CD4-positive, alpha-beta memory T cell (primary cell): ENCODE measurements at regions not wholly inside any gene's neighbourhood (a gene's known extent, or its start where the extent isn't known, plus 50 kb on each side); places are given as distances from the start of the nearest gene placed in this dataset.

Source experiments
- CTCF ChIA-PET: fragments of 350-600 bp; sonication (Branson Sonifier 250); formaldehyde crosslinking; loops from one replicate; lab custom pipeline; 2021; ENCODE audit warnings: inconsistent platforms; ENCODE audit not compliant: partially characterized antibody; lab: Charles Lee
- POLR2A ChIA-PET: fragments of 350-600 bp; sonication (Branson Sonifier 250); formaldehyde crosslinking; loops from one replicate; lab custom pipeline; 2021; ENCODE audit not compliant: partially characterized antibody; lab: Charles Lee
- DNase-seq, 5 donors: peaks; one replicate each; pipeline versions ENCODE4 v3.0.0 to v3.0.0-alpha.2; 2020 to 2022; ENCODE audit warnings: mixed read lengths in 1 of 5
- H3K27ac ChIP-seq: one replicate; pipeline ENCODE4 v1.7.0; 2013; ENCODE audit warnings: low read depth, low read length
- H3K27me3 ChIP-seq: 2 replicates; pipeline ENCODE4 v1.7.0; 2013; ENCODE audit warnings: mild to moderate bottlenecking, low read length, moderate library complexity; ENCODE audit not compliant: insufficient read depth
- H3K36me3 ChIP-seq: 2 replicates; pipeline ENCODE4 v1.7.0; 2013; ENCODE audit warnings: mild to moderate bottlenecking, low read length, moderate library complexity; ENCODE audit not compliant: insufficient read depth
- H3K4me1 ChIP-seq: 2 replicates; pipeline ENCODE4 v1.7.0; 2013; ENCODE audit warnings: mild to moderate bottlenecking, low read length, moderate library complexity; ENCODE audit not compliant: insufficient read depth
- H3K4me3 ChIP-seq, 2 donors: one replicate each; pipeline ENCODE4 v1.7.0; 2013; ENCODE audit warnings: low read length in 2 of 2, mild to moderate bottlenecking in 1 of 2
- H3K9me3 ChIP-seq, 2 donors: one replicate each; pipeline ENCODE4 v1.7.0; 2013; ENCODE audit warnings: low read length in 2 of 2, control low read depth in 1 of 2; ENCODE audit not compliant: control insufficient read depth in 1 of 2
- H3K27ac Mint-ChIP-seq, 7 donors: one replicate each; pipeline ENCODE4 v1.8.0; 2020 to 2021; ENCODE audit warnings: mixed read lengths in 7 of 7, mild to moderate bottlenecking in 6 of 7, inconsistent platforms in 3 of 7, moderate library complexity in 3 of 7
- H3K27me3 Mint-ChIP-seq, 2 donors: one replicate each; pipeline ENCODE4 v1.8.0; 2020 to 2021; ENCODE audit warnings: mixed read lengths in 2 of 2
- H3K36me3 Mint-ChIP-seq, 2 donors: one replicate each; pipeline ENCODE4 v1.8.0; 2020 to 2021; ENCODE audit warnings: mixed read lengths in 2 of 2, inconsistent platforms in 1 of 2, mild to moderate bottlenecking in 1 of 2
- H3K4me1 Mint-ChIP-seq, 4 donors: one replicate each; pipeline ENCODE4 v1.8.0; 2020 to 2021; ENCODE audit warnings: mixed read lengths in 4 of 4, mild to moderate bottlenecking in 1 of 4
- H3K4me3 Mint-ChIP-seq, 8 donors: one replicate each; pipeline ENCODE4 v1.8.0; 2020 to 2021; ENCODE audit warnings: mixed read lengths in 8 of 8, mild to moderate bottlenecking in 7 of 8, moderate library complexity in 6 of 8, inconsistent platforms in 3 of 8
- H3K9me3 Mint-ChIP-seq, 8 donors: one replicate each; pipeline ENCODE4 v1.8.0; 2020 to 2021; ENCODE audit warnings: mixed read lengths in 8 of 8, mild to moderate bottlenecking in 5 of 8, inconsistent platforms in 3 of 8, moderate library complexity in 1 of 8
- intact Hi-C: fragments of 100-400 bp; cut with micrococcal nuclease; formaldehyde crosslinking; loops from one replicate; pipeline ENCODE4 v1.15.1; 2023

DNA sequence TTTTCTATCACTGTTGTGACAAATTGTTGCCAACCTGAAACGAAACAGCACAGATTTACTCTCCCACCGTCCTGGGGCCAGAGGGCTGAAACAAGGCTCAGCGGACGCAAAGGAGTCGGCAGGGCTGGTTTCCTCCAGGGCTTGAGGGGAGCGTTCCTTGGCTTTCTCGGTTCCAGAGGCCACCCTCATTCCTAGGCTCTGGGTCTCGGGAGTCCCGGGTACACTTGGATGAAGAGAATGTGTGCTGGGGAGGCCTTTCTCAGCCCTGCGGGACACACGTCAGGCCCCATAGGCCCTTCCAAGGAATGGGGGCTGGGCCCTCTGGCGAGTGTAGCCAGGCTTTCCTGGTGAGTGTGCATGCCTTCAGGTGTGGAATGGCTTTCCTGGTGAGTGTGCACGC lies 287.3 kb upstream of the HS6ST1 start:
- CTCF ChIA-PET: no interaction called here
- peaks cover 0 to 2% of the 10 kb centered on the region in 2 donors for H3K27me3 Mint-ChIP-seq
- H3K27ac ChIP-seq: no peak overlapping the region
- no peaks in the 10 kb centered on the region for H3K27me3 ChIP-seq
- no peaks in the 10 kb centered on the region for H3K36me3 ChIP-seq
- no peaks in the 10 kb centered on the region for H3K4me1 Mint-ChIP-seq
- no peaks in the 10 kb centered on the region for H3K4me1 ChIP-seq
- no peak for DNase-seq
- H3K27ac Mint-ChIP-seq: no peak overlapping the region
- no peak overlapping the region for H3K4me3 Mint-ChIP-seq
- no peaks in the 10 kb centered on the region for H3K9me3 ChIP-seq
- intact Hi-C loops: no loop called here
- POLR2A ChIA-PET: no interaction called here
- H3K36me3 Mint-ChIP-seq: no peaks in the 10 kb centered on the region
- H3K4me3 ChIP-seq: no peak overlapping the region
- no peaks in the 10 kb centered on the region for H3K9me3 Mint-ChIP-seq

DNA sequence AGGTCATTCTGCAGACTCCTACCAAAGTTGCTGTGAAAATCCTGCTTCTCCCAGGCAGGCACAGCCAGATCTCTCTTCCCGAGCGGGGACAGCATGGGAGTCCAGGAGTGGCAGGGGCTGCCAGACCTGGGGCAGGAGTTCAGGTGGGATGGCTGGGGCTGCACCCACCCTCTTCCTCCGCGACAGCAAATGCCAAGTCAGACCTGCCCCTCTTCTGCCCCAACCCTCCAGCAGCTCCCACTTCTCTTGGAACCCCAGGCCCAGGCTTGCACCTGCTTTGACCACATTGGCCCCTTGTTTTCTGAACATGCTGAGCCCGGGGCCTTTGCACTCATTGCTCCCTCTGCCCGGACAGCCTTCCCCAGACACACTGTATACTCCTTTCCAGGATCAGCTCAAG lies 288.2 kb upstream of the HS6ST1 start:
- Mint-ChIP-seq H3K36me3 (no peaks in the 10 kb centered on the region), H3K4me1 (no peaks in the 10 kb centered on the region), H3K9me3 (no peaks in the 10 kb centered on the region), H3K27me3 (peaks cover 0 to 2% of the 10 kb centered on the region in 2 donors), H3K27ac (no peak overlapping the region), H3K4me3 (no peak overlapping the region)
- ChIA-PET POLR2A (no interaction called here), CTCF (no interaction called here)
- H3K9me3 ChIP-seq: no peaks in the 10 kb centered on the region
- no peaks in the 10 kb centered on the region for H3K4me1 ChIP-seq
- DNase-seq: no peak
- intact Hi-C loops: no loop called here
- no peak overlapping the region for H3K27ac ChIP-seq
- H3K36me3 ChIP-seq: no peaks in the 10 kb centered on the region
- no peaks in the 10 kb centered on the region for H3K27me3 ChIP-seq
- no peak overlapping the region for H3K4me3 ChIP-seq

DNA sequence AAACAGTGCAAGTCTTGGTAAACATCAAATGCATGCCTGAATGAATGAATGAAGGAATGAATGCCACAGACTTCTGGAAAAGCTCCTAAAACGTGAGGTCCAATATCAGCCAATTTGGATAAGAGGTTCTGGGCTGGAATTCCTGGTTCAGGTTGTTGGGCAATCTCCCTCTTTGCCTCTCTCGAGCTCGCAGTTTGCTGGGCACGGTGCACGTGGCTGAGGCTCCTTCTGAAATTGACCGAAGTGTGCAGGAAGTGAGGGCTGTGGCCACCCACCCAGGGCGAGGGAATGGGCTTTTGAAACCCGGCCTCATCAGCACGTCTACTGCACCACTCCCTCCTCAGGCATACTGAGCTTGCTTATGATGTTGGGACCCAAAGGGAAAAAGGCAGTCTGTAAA lies 288.8 kb upstream of the HS6ST1 start:
- Histone ChIP-seq H3K27ac (no peak overlapping the region), H3K27me3 (no peaks in the 10 kb centered on the region), H3K9me3 (no peaks in the 10 kb centered on the region), H3K36me3 (no peaks in the 10 kb centered on the region), H3K4me1 (no peaks in the 10 kb centered on the region), H3K4me3 (no peak overlapping the region)
- no peak for DNase-seq
- H3K36me3 Mint-ChIP-seq: no peaks in the 10 kb centered on the region
- POLR2A ChIA-PET: no interaction called here
- intact Hi-C loops: no loop called here
- H3K9me3 Mint-ChIP-seq: peaks cover 0 to 2% (median 0%) of the 10 kb centered on the region in 8 donors
- peaks cover 0 to 2% of the 10 kb centered on the region in 2 donors for H3K27me3 Mint-ChIP-seq
- no peak overlapping the region for H3K4me3 Mint-ChIP-seq
- H3K4me1 Mint-ChIP-seq: no peaks in the 10 kb centered on the region
- no peak overlapping the region for H3K27ac Mint-ChIP-seq
- CTCF ChIA-PET: no interaction called here

DNA sequence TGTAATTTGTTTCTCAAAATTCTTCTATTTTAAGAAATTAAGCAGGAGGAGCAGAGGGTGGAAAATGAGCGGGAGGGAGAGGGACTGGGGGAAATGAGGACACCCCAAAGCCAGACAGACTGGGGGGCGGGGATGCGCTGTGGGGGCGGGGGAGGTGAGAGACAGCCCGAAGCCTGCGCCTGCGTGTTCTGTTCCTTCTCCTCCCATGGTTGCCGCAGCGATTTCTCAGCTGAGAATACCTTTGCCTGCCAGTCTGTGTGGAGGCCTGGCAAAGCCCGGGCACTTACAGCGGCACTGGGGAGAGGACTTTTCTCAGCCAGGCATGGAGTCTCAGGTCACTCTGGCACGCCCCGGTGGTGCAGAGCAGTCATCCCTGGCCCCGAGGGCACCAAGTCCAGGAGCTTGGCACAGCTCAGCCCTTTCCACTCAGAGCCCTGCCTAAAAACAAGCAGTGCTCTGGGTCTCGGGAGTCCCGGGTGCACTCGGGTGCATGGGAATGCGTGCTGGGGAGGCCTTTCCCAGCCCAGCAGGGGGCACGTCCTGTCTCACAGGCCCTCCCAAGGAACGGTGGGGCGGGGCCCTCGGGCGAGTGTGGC lies 289.3 kb upstream of the HS6ST1 start:
- H3K27ac Mint-ChIP-seq: no peak overlapping the region
- H3K9me3 ChIP-seq: no peaks in the 10 kb centered on the region
- no peak overlapping the region for H3K4me3 Mint-ChIP-seq
- no peaks in the 10 kb centered on the region for H3K36me3 Mint-ChIP-seq
- no peak overlapping the region for H3K4me3 ChIP-seq
- H3K4me1 Mint-ChIP-seq: no peaks in the 10 kb centered on the region
- peaks cover 0 to 2% of the 10 kb centered on the region in 2 donors for H3K27me3 Mint-ChIP-seq
- H3K27ac ChIP-seq: no peak overlapping the region
- no peak for DNase-seq
- no peaks in the 10 kb centered on the region for H3K27me3 ChIP-seq
- ChIA-PET CTCF (no interaction called here), POLR2A (no interaction called here)
- H3K36me3 ChIP-seq: no peaks in the 10 kb centered on the region
- H3K9me3 Mint-ChIP-seq: peaks cover 0 to 2% (median 0%) of the 10 kb centered on the region in 8 donors
- intact Hi-C loops: no loop called here
- no peaks in the 10 kb centered on the region for H3K4me1 ChIP-seq

DNA sequence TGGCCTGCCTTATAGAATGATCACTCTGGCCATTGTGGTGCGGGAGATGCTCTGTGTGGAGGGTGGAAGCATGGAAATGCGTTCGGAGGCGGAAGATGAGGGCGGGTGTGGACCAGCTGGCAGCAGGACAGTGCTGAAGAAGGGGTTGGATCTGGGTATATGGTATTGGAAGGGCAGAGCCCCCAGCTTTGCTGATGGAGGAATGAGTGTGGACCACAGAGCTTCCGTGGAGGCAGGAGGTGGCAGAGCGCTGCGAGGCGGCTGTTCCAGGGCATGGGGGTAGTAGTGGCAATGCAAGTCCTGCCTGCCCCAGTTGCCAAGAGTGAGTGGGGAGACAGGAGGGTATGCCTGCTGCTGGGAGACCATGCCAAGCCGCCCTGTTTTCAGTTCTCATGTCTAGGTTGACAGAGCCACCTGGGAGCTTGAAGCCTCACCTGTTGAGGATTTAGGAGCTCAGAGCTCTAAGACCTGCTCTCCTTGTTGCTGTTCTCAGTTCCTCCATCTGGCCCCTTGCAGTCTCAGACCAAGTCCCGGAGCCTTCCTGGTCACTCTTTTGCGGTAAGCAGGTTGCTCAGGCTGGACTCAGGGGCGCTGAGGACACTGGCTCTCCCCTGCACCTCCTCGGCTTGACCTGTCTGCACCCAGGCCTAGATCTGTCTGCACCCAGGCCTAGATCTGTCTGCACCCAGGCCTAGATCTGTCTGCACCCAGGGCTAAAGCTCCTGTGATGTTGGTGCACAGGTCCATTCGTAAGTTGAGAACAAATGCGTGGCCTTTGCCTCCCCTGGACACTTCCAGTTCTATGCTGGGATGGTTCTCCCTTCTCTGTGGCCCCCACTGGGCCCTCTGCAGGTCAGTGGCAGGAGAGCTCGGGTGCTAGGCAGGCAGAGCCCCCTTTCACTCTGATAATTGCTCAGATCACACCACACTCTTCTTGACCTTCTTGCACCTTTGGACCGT lies 290.5 kb upstream of the HS6ST1 start:
- Mint-ChIP-seq H3K27ac (no peak overlapping the region), H3K27me3 (peaks cover 0 to 2% of the 10 kb centered on the region in 2 donors), H3K36me3 (no peaks in the 10 kb centered on the region), H3K4me3 (no peak overlapping the region), H3K4me1 (no peaks in the 10 kb centered on the region), H3K9me3 (peaks cover 0 to 2% (median 0%) of the 10 kb centered on the region in 8 donors)
- Histone ChIP-seq H3K9me3 (no peaks in the 10 kb centered on the region), H3K36me3 (no peaks in the 10 kb centered on the region), H3K4me1 (no peaks in the 10 kb centered on the region), H3K27me3 (no peaks in the 10 kb centered on the region), H3K4me3 (no peak overlapping the region), H3K27ac (no peak overlapping the region)
- POLR2A ChIA-PET: no interaction called here
- intact Hi-C loops: no loop called here
- no peak for DNase-seq
- CTCF ChIA-PET: no interaction called here

DNA sequence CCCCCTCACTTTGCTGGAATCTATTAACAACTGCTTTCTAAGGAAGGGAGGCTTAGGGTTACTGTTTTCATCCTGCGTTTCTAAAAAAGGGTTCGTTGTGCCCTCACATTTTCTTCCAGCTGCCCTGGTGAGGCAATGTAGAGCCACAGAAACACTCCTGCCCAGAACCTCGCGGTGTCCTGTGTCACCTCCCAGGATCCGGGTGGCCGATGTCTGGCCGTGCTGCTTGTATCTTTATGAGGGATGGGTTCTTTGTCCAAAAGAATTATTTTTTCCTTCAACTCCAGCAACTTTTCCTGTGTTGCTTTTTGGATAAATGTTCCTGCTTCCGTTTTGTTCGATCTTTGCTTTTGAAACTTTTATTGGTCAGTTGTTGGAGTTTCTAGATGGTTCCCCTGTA lies 291.8 kb upstream of the HS6ST1 start:
- Mint-ChIP-seq H3K36me3 (no peaks in the 10 kb centered on the region), H3K4me3 (no peak overlapping the region), H3K27me3 (peaks cover 0 to 2% of the 10 kb centered on the region in 2 donors), H3K4me1 (no peaks in the 10 kb centered on the region), H3K27ac (no peak overlapping the region), H3K9me3 (peaks cover 0 to 6% (median 0%) of the 10 kb centered on the region in 8 donors)
- Histone ChIP-seq H3K27ac (no peak overlapping the region), H3K9me3 (no peaks in the 10 kb centered on the region), H3K36me3 (no peaks in the 10 kb centered on the region), H3K4me3 (no peak overlapping the region), H3K27me3 (no peaks in the 10 kb centered on the region), H3K4me1 (no peaks in the 10 kb centered on the region)
- ChIA-PET CTCF (no interaction called here), POLR2A (no interaction called here)
- intact Hi-C loops: no loop called here
- DNase-seq: no peak

DNA sequence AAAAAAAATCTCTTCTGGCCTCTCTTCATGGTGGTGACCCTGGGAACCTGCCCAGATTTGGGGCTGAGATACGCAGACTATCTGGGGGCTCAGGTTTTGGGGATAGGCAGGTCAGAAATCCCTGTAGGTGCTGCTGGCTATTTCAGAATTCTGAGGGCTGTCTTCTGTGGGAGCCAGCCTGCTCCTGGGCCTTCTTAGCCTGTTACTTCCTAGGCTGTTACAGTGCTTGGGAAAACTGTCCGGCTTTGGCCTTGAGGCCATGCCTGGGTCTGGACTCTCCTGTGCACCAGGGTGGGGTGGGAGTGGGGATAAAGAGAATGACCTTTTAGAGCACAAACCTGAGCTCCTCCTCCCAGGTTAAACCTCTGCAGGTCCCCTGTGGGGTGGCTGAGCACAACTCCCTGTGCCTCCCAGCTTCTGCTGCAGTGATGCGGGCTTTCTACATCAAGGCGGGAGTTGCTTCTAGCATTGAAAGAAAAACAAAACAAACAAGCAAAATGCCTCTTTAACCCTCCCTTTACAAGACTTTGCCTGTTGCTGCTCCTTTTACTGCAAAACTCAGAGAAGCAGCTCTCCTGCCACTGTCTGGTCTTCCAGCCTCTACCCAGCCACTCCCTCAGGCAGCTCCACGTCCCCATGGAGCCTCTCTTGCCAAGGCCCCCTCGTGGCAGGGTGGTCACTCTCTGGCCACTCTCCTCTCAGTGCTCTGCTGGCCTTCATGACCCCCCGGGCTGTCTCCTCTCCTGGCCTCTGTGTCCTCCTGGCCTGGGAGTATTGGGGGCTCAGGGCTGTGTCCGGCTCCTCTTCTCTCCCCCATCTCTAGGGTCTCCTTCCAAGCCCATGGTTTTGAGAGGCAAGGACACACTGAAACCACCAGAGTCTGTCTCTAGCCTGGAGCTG lies 293.0 kb upstream of the HS6ST1 start:
- peaks cover 0 to 6% (median 0%) of the 10 kb centered on the region in 8 donors for H3K9me3 Mint-ChIP-seq
- ChIA-PET POLR2A (no interaction called here), CTCF (no interaction called here)
- no peak overlapping the region for H3K27ac Mint-ChIP-seq
- no peaks in the 10 kb centered on the region for H3K27me3 ChIP-seq
- H3K27me3 Mint-ChIP-seq: peaks cover 0 to 2% of the 10 kb centered on the region in 2 donors
- no peaks in the 10 kb centered on the region for H3K36me3 ChIP-seq
- no peak overlapping the region for H3K4me3 ChIP-seq
- H3K4me1 Mint-ChIP-seq: no peaks in the 10 kb centered on the region
- intact Hi-C loops: no loop called here
- no peak for DNase-seq
- H3K4me3 Mint-ChIP-seq: no peak overlapping the region
- H3K4me1 ChIP-seq: no peaks in the 10 kb centered on the region
- H3K27ac ChIP-seq: no peak overlapping the region
- no peaks in the 10 kb centered on the region for H3K36me3 Mint-ChIP-seq
- H3K9me3 ChIP-seq: no peaks in the 10 kb centered on the region
